NCI-H748 (cell line): ENCODE measurements at regions not wholly inside any gene's neighbourhood (a gene's known extent, or its start where the extent isn't known, plus 50 kb on each side); places are given as distances from the start of the nearest gene placed in this dataset.

Source experiments
- DNase-seq: peaks from one replicate; lab custom pipeline; 2025; ENCODE audit not compliant: unreplicated experiment; lab: John Stamatoyannopoulos, UW

GRCh38 chr13:102940143-102940542, 94.3 kb downstream of the ERCC5 start:
- peak; percentile 13 for DNase-seq

- no peak for DNase-seq
These were observed 90.1 kb downstream of the ERCC5 start for GRCh38 chr13:102935896-102936321.

GRCh38 chr13:102933523-102933922, 87.7 kb downstream of the ERCC5 start:
- DNase-seq = no peak

GRCh38 chr13:102933122-102933521, 87.3 kb downstream of the ERCC5 start:
- no peak for DNase-seq

GRCh38 chr13:102932331-102932730, 86.5 kb downstream of the ERCC5 start:
- DNase-seq = no peak

- no peak for DNase-seq
These were observed 84.7 kb downstream of the ERCC5 start for GRCh38 chr13:102930566-102930965.

- DNase-seq = no peak
These were observed 83.3 kb downstream of the ERCC5 start for GRCh38 chr13:102928941-102929675.
